ENCODE measurements at regions not wholly inside any gene's neighbourhood (a gene's known extent, or its start where the extent isn't known, plus 50 kb on each side); places are given as distances from the start of the nearest gene placed in this dataset.
A peak's percentile ranks its signal among the peaks of the same experiment; 100 is the strongest.

GRCh38 chr13:37338726-37339385 lies 233.4 kb upstream of the CSNK1A1L start:
- no peaks in the 10 kb centered on the region for H3K27me3 Mint-ChIP-seq (ENCODE audit: insufficient read depth, unreplicated experiment)
- no TSS peak for BruUV-seq (replicated peaks)
- CTCF ChIA-PET: no interaction called here
- TF ChIP-seq CTCF (IDR thresholded peaks at IDR 0.05; ENCODE audit: unreplicated experiment): no peak
- H3K4me3 Mint-ChIP-seq (ENCODE audit: unreplicated experiment): no peak overlapping the region
- intact Hi-C loops (cut with micrococcal nuclease): no loop called here
- POLR2A ChIA-PET: interaction anchor here (1.0 kb wide), 1 partner anchor 25 kb away, joined by 3 read pairs; no protein-coding TSS in a partner anchor
- H3K27ac Mint-ChIP-seq (ENCODE audit: low read depth, unreplicated experiment): no peak overlapping the region
- H3K9me3 Mint-ChIP-seq (ENCODE audit: unreplicated experiment): no peaks in the 10 kb centered on the region
- no peak for DNase-seq (ENCODE audit: unreplicated experiment)
- no peaks in the 10 kb centered on the region for H3K36me3 Mint-ChIP-seq (ENCODE audit: insufficient read depth, unreplicated experiment)
- H3K4me1 Mint-ChIP-seq (ENCODE audit: insufficient read depth, unreplicated experiment): no peaks in the 10 kb centered on the region

- no peaks in the 10 kb centered on the region for H3K36me3 Mint-ChIP-seq (ENCODE audit: insufficient read depth, unreplicated experiment)
- H3K4me3 Mint-ChIP-seq (ENCODE audit: unreplicated experiment): no peak overlapping the region
- H3K9me3 Mint-ChIP-seq (ENCODE audit: unreplicated experiment): peaks cover 13% of the 10 kb centered on the region
- H3K27me3 Mint-ChIP-seq (ENCODE audit: insufficient read depth, unreplicated experiment): no peaks in the 10 kb centered on the region
- no peak for DNase-seq (ENCODE audit: unreplicated experiment)
- H3K27ac Mint-ChIP-seq (ENCODE audit: low read depth, unreplicated experiment): no peak overlapping the region
- TF ChIP-seq CTCF (IDR thresholded peaks at IDR 0.05; ENCODE audit: unreplicated experiment): no peak
- BruUV-seq (replicated peaks): no TSS peak
- no peaks in the 10 kb centered on the region for H3K4me1 Mint-ChIP-seq (ENCODE audit: insufficient read depth, unreplicated experiment)
- ChIA-PET POLR2A (interaction anchor here (0.7 to 1.0 kb wide), 2 partner anchors 18 to 51 kb away, joined by 3 to 4 read pairs; no protein-coding TSS in a partner anchor), CTCF (no interaction called here)
- intact Hi-C loops (cut with micrococcal nuclease): no loop called here
These were observed 220.9 kb upstream of the CSNK1A1L start for GRCh38 chr13:37326334-37326733.

DNA sequence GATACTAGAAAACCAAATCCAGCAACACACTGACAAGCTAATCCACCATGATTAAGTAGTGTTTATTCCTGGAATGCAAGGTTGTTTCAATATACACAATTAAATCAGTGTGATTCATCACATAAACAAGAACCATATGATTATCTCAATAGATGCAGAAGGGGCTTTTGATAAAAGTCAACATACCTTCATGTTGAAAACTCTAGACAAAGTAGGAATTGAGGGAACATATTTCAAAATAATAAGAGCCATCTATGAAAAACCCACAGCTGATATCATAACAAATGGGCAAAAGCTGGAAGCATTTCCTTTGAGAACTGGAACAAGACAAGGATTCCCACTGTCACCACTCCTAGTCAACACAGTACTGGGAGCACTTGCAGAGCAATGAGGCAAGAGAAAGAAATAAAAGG lies 213.6 kb upstream of the CSNK1A1L start:
- no TSS peak for BruUV-seq (replicated peaks)
- intact Hi-C loops (cut with micrococcal nuclease): no loop called here
- TF ChIP-seq CTCF (IDR thresholded peaks at IDR 0.05; ENCODE audit: unreplicated experiment): no peak
- Mint-ChIP-seq H3K4me3 (ENCODE audit: unreplicated experiment) (no peak overlapping the region), H3K9me3 (ENCODE audit: unreplicated experiment) (peaks cover 26% of the 10 kb centered on the region), H3K36me3 (ENCODE audit: insufficient read depth, unreplicated experiment) (no peaks in the 10 kb centered on the region), H3K4me1 (ENCODE audit: insufficient read depth, unreplicated experiment) (no peaks in the 10 kb centered on the region), H3K27ac (ENCODE audit: low read depth, unreplicated experiment) (no peak overlapping the region), H3K27me3 (ENCODE audit: insufficient read depth, unreplicated experiment) (no peaks in the 10 kb centered on the region)
- ChIA-PET POLR2A (no interaction called here), CTCF (no interaction called here)
- DNase-seq (ENCODE audit: unreplicated experiment): no peak

DNA sequence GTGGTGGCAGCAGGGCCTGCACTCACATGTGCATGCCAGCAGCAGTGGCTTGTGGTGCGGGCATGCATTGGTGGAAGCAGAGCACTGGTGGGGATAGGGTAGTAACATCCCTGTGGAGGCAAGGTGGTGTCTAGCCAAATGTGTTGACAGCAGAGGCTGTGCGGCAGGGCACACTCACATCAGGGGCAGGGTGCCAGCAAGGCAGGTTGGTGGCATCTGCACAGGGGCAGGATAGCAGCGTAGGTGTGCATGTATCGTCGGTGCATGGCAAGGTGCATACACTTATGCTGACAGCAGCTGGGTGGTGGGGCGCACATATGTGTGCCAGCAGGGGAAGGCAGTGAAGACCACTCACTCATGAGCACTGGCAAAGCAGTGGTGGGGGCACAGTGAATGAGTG lies 211.5 kb upstream of the CSNK1A1L start:
- H3K4me1 Mint-ChIP-seq (ENCODE audit: insufficient read depth, unreplicated experiment): peaks cover 14% of the 10 kb centered on the region
- CTCF ChIA-PET: no interaction called here
- intact Hi-C loops (cut with micrococcal nuclease): no loop called here
- no peak for TF ChIP-seq CTCF (IDR thresholded peaks at IDR 0.05; ENCODE audit: unreplicated experiment)
- peak overlapping the region; percentile 68 for H3K27ac Mint-ChIP-seq (ENCODE audit: low read depth, unreplicated experiment)
- no peaks in the 10 kb centered on the region for H3K27me3 Mint-ChIP-seq (ENCODE audit: insufficient read depth, unreplicated experiment)
- no peak overlapping the region for H3K4me3 Mint-ChIP-seq (ENCODE audit: unreplicated experiment)
- no peaks in the 10 kb centered on the region for H3K36me3 Mint-ChIP-seq (ENCODE audit: insufficient read depth, unreplicated experiment)
- no peak for DNase-seq (ENCODE audit: unreplicated experiment)
- BruUV-seq (replicated peaks): no TSS peak
- peaks cover 26% of the 10 kb centered on the region for H3K9me3 Mint-ChIP-seq (ENCODE audit: unreplicated experiment)
- POLR2A ChIA-PET: no interaction called here

Measured in MCF 10A (cell line).